Neuronal stem cell (in vitro differentiated cells): ENCODE measurements at regions not wholly inside any gene's neighbourhood (a gene's known extent, or its start where the extent isn't known, plus 50 kb on each side); places are given as distances from the start of the nearest gene placed in this dataset.
"Not testable (repeated sequence)": the region's sequence is repeated elsewhere in the genome, so short reads cannot be mapped to it uniquely, and the experiment has no call there.

Experiments
- DNase-seq: peaks from one replicate; pipeline ENCODE4 v3.0.0-alpha.2; 2013; ENCODE audit warnings: low spot score
- H2AFZ ChIP-seq: one replicate; pipeline ENCODE4 v1.6.1; 2013; ENCODE audit warnings: mild to moderate bottlenecking, low read length, inconsistent platforms
- H2AK5ac ChIP-seq: 2 replicates; pipeline ENCODE4 v1.6.1; 2013; ENCODE audit warnings: low read depth, mild to moderate bottlenecking, inconsistent platforms, low read length, moderate library complexity, mixed read lengths
- H2BK120ac ChIP-seq: 2 replicates; pipeline ENCODE4 v1.6.1; 2013; ENCODE audit warnings: low read depth, mild to moderate bottlenecking, inconsistent platforms, low read length, moderate library complexity, mixed read lengths
- H2BK12ac ChIP-seq: one replicate; pipeline ENCODE4 v1.6.1; 2013; ENCODE audit warnings: low read length, inconsistent platforms
- H2BK15ac ChIP-seq: 2 replicates; pipeline ENCODE4 v1.6.1; 2013; ENCODE audit warnings: mild to moderate bottlenecking, low read length, inconsistent platforms, mixed read lengths
- H2BK5ac ChIP-seq: one replicate; pipeline ENCODE4 v1.6.1; 2013; ENCODE audit warnings: inconsistent platforms, mild to moderate bottlenecking, low read length, moderate library complexity
- H3K14ac ChIP-seq: one replicate; pipeline ENCODE4 v1.6.1; 2013; ENCODE audit warnings: low read length, inconsistent platforms
- H3K18ac ChIP-seq: 2 replicates; pipeline ENCODE4 v1.6.1; 2013; ENCODE audit warnings: low read length, inconsistent platforms
- H3K23ac ChIP-seq: 2 replicates; pipeline ENCODE4 v1.6.1; 2013; ENCODE audit warnings: low read depth, mild to moderate bottlenecking, mixed read lengths, low read length, inconsistent platforms; ENCODE audit not compliant: poor library complexity
- H3K27ac ChIP-seq: replicated peaks from 3 replicates; pipeline ENCODE4 v1.5.1; 2013; ENCODE audit warnings: low read length, inconsistent platforms
- H3K27me3 ChIP-seq, 3 experiments: 2 replicates each; pipeline ENCODE4 v1.6.1; 2013; ENCODE audit warnings: low read length in 3 of 3, mild to moderate bottlenecking in 2 of 3, inconsistent platforms in 1 of 3, low read depth in 1 of 3, mixed read lengths in 1 of 3, moderate library complexity in 1 of 3; ENCODE audit not compliant: control insufficient read depth in 3 of 3, insufficient read depth in 3 of 3
- H3K36me3 ChIP-seq, 2 donors: replicated peaks in 1 of 2; 2 replicates each; pipeline ENCODE4 v1.6.1; 2013; ENCODE audit warnings: low read length in 2 of 2; ENCODE audit not compliant: control insufficient read depth in 2 of 2, insufficient read depth in 2 of 2
- H3K4ac ChIP-seq: 2 replicates; pipeline ENCODE4 v1.6.1; 2013; ENCODE audit warnings: inconsistent platforms, mild to moderate bottlenecking, low read length, moderate library complexity
- H3K4me1 ChIP-seq, 2 donors: 1 replicate in 1 of 2; 2 replicates in 1 of 2; pipeline ENCODE4 v1.6.1; 2013; ENCODE audit warnings: low read length in 2 of 2, low read depth in 1 of 2; ENCODE audit not compliant: control insufficient read depth in 2 of 2, insufficient read depth in 1 of 2
- H3K4me2 ChIP-seq: one replicate; pipeline ENCODE4 v1.6.1; 2013; ENCODE audit warnings: mild to moderate bottlenecking, low read length, inconsistent platforms; ENCODE audit not compliant: insufficient read depth, poor library complexity, severe bottlenecking
- H3K4me3 ChIP-seq, 2 donors: 2 replicates each; pipeline ENCODE4 v1.5.1; 2013; ENCODE audit warnings: low read length in 2 of 2, mild to moderate bottlenecking in 2 of 2, inconsistent platforms in 1 of 2, moderate library complexity in 1 of 2
- H3K79me1 ChIP-seq: one replicate; pipeline ENCODE4 v1.6.1; 2013; ENCODE audit warnings: low read depth, mild to moderate bottlenecking, inconsistent platforms, low read length, moderate library complexity
- H3K9ac ChIP-seq: one replicate; pipeline ENCODE4 v1.6.1; 2013; ENCODE audit warnings: mild to moderate bottlenecking, low read depth, low read length, inconsistent platforms; ENCODE audit not compliant: poor library complexity
- H3K9me3 ChIP-seq, 2 donors: replicated peaks in 1 of 2; 2 replicates each; pipeline versions ENCODE3 to v1.6.1; 2013; ENCODE audit warnings: low read length in 2 of 2, mild to moderate bottlenecking in 2 of 2, inconsistent platforms in 1 of 2, low read depth in 1 of 2, mixed read lengths in 1 of 2, moderate library complexity in 1 of 2; ENCODE audit not compliant: control insufficient read depth in 2 of 2, insufficient read depth in 1 of 2
- H4K8ac ChIP-seq: one replicate; pipeline ENCODE4 v1.6.1; 2013; ENCODE audit warnings: low read depth, mild to moderate bottlenecking, inconsistent platforms, low read length, moderate library complexity
- H4K91ac ChIP-seq: one replicate; pipeline ENCODE4 v1.6.1; 2013; ENCODE audit warnings: low read length, low read depth, mild to moderate bottlenecking, inconsistent platforms; ENCODE audit not compliant: poor library complexity
- WGBS, 2 donors: extraction: QIAGEN DNeasy Blood & Tissue Kit; methylation state at CpG; one replicate each; pipeline ENCODE4 v1.1.7; 2013; ENCODE audit warnings: missing lambda C conversion rate in 2 of 2, mixed read lengths in 1 of 2; ENCODE audit not compliant: insufficient read length in 2 of 2, insufficient replicate concordance in 1 of 2; ENCODE audit errors: extremely low coverage in 2 of 2; 5-methylcytosine and 5-hydroxymethylcytosine counted together

DNA sequence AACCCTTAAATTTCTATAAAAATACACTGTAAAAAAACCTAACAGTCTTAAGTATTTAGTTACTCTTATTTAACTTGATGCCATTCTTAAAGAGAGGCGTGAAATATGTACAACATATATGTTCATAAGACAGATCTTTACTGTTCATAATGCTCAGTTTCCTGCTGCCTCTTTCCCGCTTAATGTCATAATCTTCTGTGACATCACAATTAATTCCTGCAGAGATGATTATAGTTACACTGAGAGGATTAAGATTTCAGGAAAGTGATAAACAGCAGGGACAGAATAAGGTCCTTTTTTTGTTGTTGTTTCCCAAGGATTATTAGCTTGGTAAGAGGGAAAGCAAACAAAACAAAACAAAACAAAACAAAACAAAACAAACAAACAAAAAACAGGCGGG lies 801.4 kb downstream of the FLRT2 start:
- no peaks in the 10 kb centered on the region for H3K36me3 ChIP-seq
- H3K4ac ChIP-seq, result no peak overlapping the region
- H3K4me1 ChIP-seq, result no peaks in the 10 kb centered on the region
- WGBS, 2 donors, result no CpG with 5 or more reads among the region's 3 CpGs
- no peak overlapping the region for H4K91ac ChIP-seq
- H3K23ac ChIP-seq, result no peak overlapping the region
- no peak overlapping the region for H2AK5ac ChIP-seq
- H3K27ac ChIP-seq, result no peak overlapping the region
- H3K14ac ChIP-seq, result no peak overlapping the region
- no peak overlapping the region for H3K18ac ChIP-seq
- H2BK12ac ChIP-seq, result no peak overlapping the region
- no peak overlapping the region for H3K4me2 ChIP-seq
- no peak overlapping the region for H2BK5ac ChIP-seq
- no peak overlapping the region for H2AFZ ChIP-seq
- H3K4me3 ChIP-seq, result no peak overlapping the region
- H2BK15ac ChIP-seq, result no peak overlapping the region
- DNase-seq, result no peak
- no peak overlapping the region for H3K9ac ChIP-seq
- no peaks in the 10 kb centered on the region for H3K9me3 ChIP-seq
- H2BK120ac ChIP-seq, result no peak overlapping the region
- H3K79me1 ChIP-seq, result no peaks in the 10 kb centered on the region
- no peaks in the 10 kb centered on the region for H3K27me3 ChIP-seq
- no peak overlapping the region for H4K8ac ChIP-seq

GRCh38 chr14:86321151-86321550 lies 791.2 kb downstream of the FLRT2 start:
- no peak overlapping the region for H3K14ac ChIP-seq
- H3K9me3 ChIP-seq, result no peaks in the 10 kb centered on the region
- no peak overlapping the region for H3K4ac ChIP-seq
- H3K79me1 ChIP-seq, result no peaks in the 10 kb centered on the region
- H3K23ac ChIP-seq, result no peak overlapping the region
- no peak overlapping the region for H2AK5ac ChIP-seq
- H3K9ac ChIP-seq, result no peak overlapping the region
- H3K36me3 ChIP-seq, result no peaks in the 10 kb centered on the region
- H3K27ac ChIP-seq, result no peak overlapping the region
- no peak overlapping the region for H4K91ac ChIP-seq
- no peaks in the 10 kb centered on the region for H3K27me3 ChIP-seq
- no peak overlapping the region for H3K4me3 ChIP-seq
- no peak for DNase-seq
- H2BK12ac ChIP-seq, result no peak overlapping the region
- no peak overlapping the region for H2AFZ ChIP-seq
- H3K4me2 ChIP-seq, result no peak overlapping the region
- no peak overlapping the region for H3K18ac ChIP-seq
- no peaks in the 10 kb centered on the region for H3K4me1 ChIP-seq
- H2BK120ac ChIP-seq, result no peak overlapping the region
- WGBS, 2 donors, result no CpG with 5 or more reads among the region's 3 CpGs
- H2BK15ac ChIP-seq, result no peak overlapping the region
- H4K8ac ChIP-seq, result no peak overlapping the region
- no peak overlapping the region for H2BK5ac ChIP-seq

- H4K8ac ChIP-seq, H4K91ac ChIP-seq, H3K4me3 ChIP-seq, H3K9ac ChIP-seq, H3K14ac ChIP-seq, H3K9me3 ChIP-seq, H3K23ac ChIP-seq, H2BK120ac ChIP-seq, H3K18ac ChIP-seq, H3K79me1 ChIP-seq, H3K36me3 ChIP-seq, DNase-seq, H2BK12ac ChIP-seq, H2BK5ac ChIP-seq, H3K4me1 ChIP-seq, H2AK5ac ChIP-seq, H3K27me3 ChIP-seq, H3K27ac ChIP-seq, H2BK15ac ChIP-seq, H3K4ac ChIP-seq: not testable (repeated sequence)
- WGBS, 2 donors, result no CpG with 5 or more reads among the region's 19 CpGs
- H2AFZ ChIP-seq, result peak overlapping the region; percentile 17
- peak overlapping the region; percentile 11 for H3K4me2 ChIP-seq
These were observed 782.3 kb downstream of the FLRT2 start for GRCh38 chr14:86312154-86312665.

- Histone ChIP-seq H3K4me2 (no peak overlapping the region), H3K4ac (no peak overlapping the region), H3K9ac (no peak overlapping the region), H2BK5ac (no peak overlapping the region), H3K9me3 (peaks cover 0 to 1% of the 10 kb centered on the region in 2 donors), H3K27ac (no peak overlapping the region), H2BK12ac (no peak overlapping the region), H2AK5ac (no peak overlapping the region), H4K91ac (no peak overlapping the region), H2BK120ac (no peak overlapping the region), H3K4me1 (no peaks in the 10 kb centered on the region), H4K8ac (no peak overlapping the region), H3K27me3 (no peaks in the 10 kb centered on the region), H3K36me3 (no peaks in the 10 kb centered on the region), H3K4me3 (no peak overlapping the region), H3K14ac (no peak overlapping the region), H2BK15ac (no peak overlapping the region), H2AFZ (no peak overlapping the region), H3K18ac (no peak overlapping the region), H3K79me1 (no peaks in the 10 kb centered on the region), H3K23ac (no peak overlapping the region)
- no peak for DNase-seq
- no CpG with 5 or more reads among the region's 3 CpGs for WGBS, 2 donors
These were observed 781.2 kb downstream of the FLRT2 start for GRCh38 chr14:86311151-86311550.
